GM12872 (cell line): ENCODE measurements at regions not wholly inside any gene's neighbourhood (a gene's known extent, or its start where the extent isn't known, plus 50 kb on each side); places are given as distances from the start of the nearest gene placed in this dataset.

Experiments
- CTCF ChIP-seq: IDR thresholded peaks from 3 replicates; pipeline ENCODE4 v1.5.1; 2011; ENCODE audit warnings: low read depth, mild to moderate bottlenecking, low read length, moderate library complexity; ENCODE audit not compliant: insufficient read depth

- TF ChIP-seq CTCF: no peak
Observed at GRCh38 chr16:55078153-55078552, 147.5 kb downstream of the IRX5 start.

GRCh38 chr16:55078699-55079410, 148.2 kb downstream of the IRX5 start:
- no peak for TF ChIP-seq CTCF

GRCh38 chr16:55081622-55082590, 151.2 kb downstream of the IRX5 start:
- no peak for TF ChIP-seq CTCF

- no peak for TF ChIP-seq CTCF
Observed at GRCh38 chr16:55082591-55082976, 151.9 kb downstream of the IRX5 start.

GRCh38 chr16:55083052-55083451, 152.4 kb downstream of the IRX5 start:
- TF ChIP-seq CTCF: no peak

- TF ChIP-seq CTCF: no peak
Observed at GRCh38 chr16:55088098-55088497, 157.4 kb downstream of the IRX5 start.

GRCh38 chr16:55089600-55089999, 158.9 kb downstream of the IRX5 start:
- TF ChIP-seq CTCF: no peak
